ENCODE measurements at regions not wholly inside any gene's neighbourhood (a gene's known extent, or its start where the extent isn't known, plus 50 kb on each side); places are given as distances from the start of the nearest gene placed in this dataset.

DNA sequence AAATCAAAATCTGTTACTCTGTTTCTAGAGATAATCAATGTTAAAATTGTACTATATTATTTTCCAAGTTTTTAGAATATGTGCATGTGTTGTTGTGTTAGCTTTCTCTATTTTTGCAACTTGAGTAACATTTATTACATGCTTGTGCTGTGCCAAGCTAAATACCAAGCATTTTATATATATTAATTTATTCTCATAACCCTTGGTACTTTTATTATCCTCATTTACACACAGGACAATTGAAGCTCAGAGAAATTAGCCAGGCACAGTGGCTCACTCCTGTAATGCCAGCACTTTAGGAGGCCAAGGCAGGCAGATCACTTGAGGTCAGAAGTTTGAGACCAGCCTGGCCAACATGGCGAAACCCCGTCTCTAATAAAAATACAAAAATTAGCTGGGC is 254.0 kb upstream of the DMRT1 start (continued):
- no peak for TF ChIP-seq ZNF788 (CRISPR knock-in tag; IDR thresholded peaks at IDR 0.05; ENCODE audit: borderline replicate concordance)
- TF ChIP-seq TEAD2 (CRISPR knock-in tag; IDR thresholded peaks at IDR 0.05): no peak

DNA sequence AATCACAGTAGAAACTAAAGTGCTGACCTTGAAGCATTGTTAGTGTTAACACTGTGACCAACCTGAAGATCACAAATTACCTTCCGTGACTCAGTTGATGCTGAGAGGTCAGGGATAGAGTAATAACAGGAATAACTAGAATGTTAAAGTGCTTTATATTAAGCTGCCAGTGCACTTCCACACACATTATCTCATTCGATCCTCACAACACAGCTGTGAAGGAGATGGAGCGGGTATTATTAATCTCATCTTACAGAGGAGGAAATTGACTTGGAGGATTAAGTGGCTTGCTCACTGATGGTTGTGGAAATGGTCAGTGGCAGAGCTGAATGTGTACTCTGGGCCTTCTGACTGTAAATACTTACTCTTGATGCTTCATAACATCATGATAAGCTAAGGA is 252.5 kb upstream of the DMRT1 start:
- DNase-seq (ENCODE audit: low spot score): no peak
- in situ Hi-C loops (cut with HindIII; ENCODE audit: extremely low pct_ligation_motif_present, low pct_unique_long_range_greater_than_20kb): loop anchor here (25.0 kb wide), 1 partner anchor 398 kb away; the partner anchor contains the start of gene DMRT3

More for the DNA sequence above, 252.5 kb upstream of the DMRT1 start:
- Histone ChIP-seq H3K36me3 (replicated peaks in 1 of 2; ENCODE audit: control insufficient read depth in 1 of 2, insufficient read depth in 2 of 2, low read length in 2 of 2) (no peaks in the 10 kb centered on the region), H3K9me3 (ENCODE audit: low read length) (peaks cover 19% of the 10 kb centered on the region), H3K4me1 (ENCODE audit: insufficient read depth, low read length) (peaks cover 14% of the 10 kb centered on the region), H3K4me2 (ENCODE audit: low read depth, low read length) (no peak overlapping the region), H4K20me1 (ENCODE audit: insufficient read depth, low read length) (no peaks in the 10 kb centered on the region), H3K79me2 (ENCODE audit: insufficient read depth, low read length) (no peaks in the 10 kb centered on the region), H3K27ac (ENCODE audit: extremely low read length, insufficient read depth, low read length) (no peak overlapping the region), H3K27me3 (ENCODE audit: control insufficient read depth in 1 of 2, insufficient read depth in 2 of 2, low read length in 2 of 2) (no peaks in the 10 kb centered on the region), H3K9ac (ENCODE audit: insufficient read depth, low read depth, low read length) (no peak overlapping the region), H3K4me3 (replicated peaks in 1 of 3; ENCODE audit: insufficient read depth in 1 of 3, low read depth in 2 of 3, low read length in 3 of 3) (no peak overlapping the region), H2AFZ (ENCODE audit: low read length) (no peak overlapping the region)
- POLR2A ChIA-PET: no interaction called here
- CTCF ChIA-PET (ENCODE audit: low intra/inter-chr PET ratio, low total read pairs): no interaction called here
- WGBS (ENCODE audit: low lambda C conversion rate): 73% methylated on average over 3 of the region's 3 CpGs
- ATAC-seq (no peak), FAIRE-seq (no peak)
- TF ChIP-seq ZNF652 (CRISPR knock-in tag; IDR thresholded peaks at IDR 0.05; ENCODE audit: borderline replicate concordance, low read depth) (no peak), ZNF7 (CRISPR knock-in tag; IDR thresholded peaks at IDR 0.05) (no peak), TMF1 (CRISPR knock-in tag; IDR thresholded peaks at IDR 0.05; ENCODE audit: low read depth) (no peak), CEBPG (CRISPR knock-in tag; IDR thresholded peaks at IDR 0.05) (no peak), ZNF264 (CRISPR knock-in tag; IDR thresholded peaks at IDR 0.05) (no peak), SALL2 (CRISPR knock-in tag; IDR thresholded peaks at IDR 0.05) (no peak), NR2F1 (CRISPR knock-in tag; IDR thresholded peaks at IDR 0.05) (no peak)
- TF ChIP-seq, protein P1, sequence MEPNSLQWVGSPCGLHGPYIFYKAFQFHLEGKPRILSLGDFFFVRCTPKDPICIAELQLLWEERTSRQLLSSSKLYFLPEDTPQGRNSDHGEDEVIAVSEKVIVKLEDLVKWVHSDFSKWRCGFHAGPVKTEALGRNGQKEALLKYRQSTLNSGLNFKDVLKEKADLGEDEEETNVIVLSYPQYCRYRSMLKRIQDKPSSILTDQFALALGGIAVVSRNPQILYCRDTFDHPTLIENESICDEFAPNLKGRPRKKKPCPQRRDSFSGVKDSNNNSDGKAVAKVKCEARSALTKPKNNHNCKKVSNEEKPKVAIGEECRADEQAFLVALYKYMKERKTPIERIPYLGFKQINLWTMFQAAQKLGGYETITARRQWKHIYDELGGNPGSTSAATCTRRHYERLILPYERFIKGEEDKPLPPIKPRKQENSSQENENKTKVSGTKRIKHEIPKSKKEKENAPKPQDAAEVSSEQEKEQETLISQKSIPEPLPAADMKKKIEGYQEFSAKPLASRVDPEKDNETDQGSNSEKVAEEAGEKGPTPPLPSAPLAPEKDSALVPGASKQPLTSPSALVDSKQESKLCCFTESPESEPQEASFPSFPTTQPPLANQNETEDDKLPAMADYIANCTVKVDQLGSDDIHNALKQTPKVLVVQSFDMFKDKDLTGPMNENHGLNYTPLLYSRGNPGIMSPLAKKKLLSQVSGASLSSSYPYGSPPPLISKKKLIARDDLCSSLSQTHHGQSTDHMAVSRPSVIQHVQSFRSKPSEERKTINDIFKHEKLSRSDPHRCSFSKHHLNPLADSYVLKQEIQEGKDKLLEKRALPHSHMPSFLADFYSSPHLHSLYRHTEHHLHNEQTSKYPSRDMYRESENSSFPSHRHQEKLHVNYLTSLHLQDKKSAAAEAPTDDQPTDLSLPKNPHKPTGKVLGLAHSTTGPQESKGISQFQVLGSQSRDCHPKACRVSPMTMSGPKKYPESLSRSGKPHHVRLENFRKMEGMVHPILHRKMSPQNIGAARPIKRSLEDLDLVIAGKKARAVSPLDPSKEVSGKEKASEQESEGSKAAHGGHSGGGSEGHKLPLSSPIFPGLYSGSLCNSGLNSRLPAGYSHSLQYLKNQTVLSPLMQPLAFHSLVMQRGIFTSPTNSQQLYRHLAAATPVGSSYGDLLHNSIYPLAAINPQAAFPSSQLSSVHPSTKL (CRISPR knock-in tag; IDR thresholded peaks at IDR 0.05): no peak
- TF ChIP-seq, protein P2, sequence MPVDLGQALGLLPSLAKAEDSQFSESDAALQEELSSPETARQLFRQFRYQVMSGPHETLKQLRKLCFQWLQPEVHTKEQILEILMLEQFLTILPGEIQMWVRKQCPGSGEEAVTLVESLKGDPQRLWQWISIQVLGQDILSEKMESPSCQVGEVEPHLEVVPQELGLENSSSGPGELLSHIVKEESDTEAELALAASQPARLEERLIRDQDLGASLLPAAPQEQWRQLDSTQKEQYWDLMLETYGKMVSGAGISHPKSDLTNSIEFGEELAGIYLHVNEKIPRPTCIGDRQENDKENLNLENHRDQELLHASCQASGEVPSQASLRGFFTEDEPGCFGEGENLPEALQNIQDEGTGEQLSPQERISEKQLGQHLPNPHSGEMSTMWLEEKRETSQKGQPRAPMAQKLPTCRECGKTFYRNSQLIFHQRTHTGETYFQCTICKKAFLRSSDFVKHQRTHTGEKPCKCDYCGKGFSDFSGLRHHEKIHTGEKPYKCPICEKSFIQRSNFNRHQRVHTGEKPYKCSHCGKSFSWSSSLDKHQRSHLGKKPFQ (CRISPR knock-in tag; IDR thresholded peaks at IDR 0.05; ENCODE audit: insufficient replicate concordance): no peak
- TF ChIP-seq, protein P3, sequence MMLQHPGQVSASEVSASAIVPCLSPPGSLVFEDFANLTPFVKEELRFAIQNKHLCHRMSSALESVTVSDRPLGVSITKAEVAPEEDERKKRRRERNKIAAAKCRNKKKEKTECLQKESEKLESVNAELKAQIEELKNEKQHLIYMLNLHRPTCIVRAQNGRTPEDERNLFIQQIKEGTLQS (CRISPR knock-in tag; IDR thresholded peaks at IDR 0.05): no peak
- TF ChIP-seq, protein P4, sequence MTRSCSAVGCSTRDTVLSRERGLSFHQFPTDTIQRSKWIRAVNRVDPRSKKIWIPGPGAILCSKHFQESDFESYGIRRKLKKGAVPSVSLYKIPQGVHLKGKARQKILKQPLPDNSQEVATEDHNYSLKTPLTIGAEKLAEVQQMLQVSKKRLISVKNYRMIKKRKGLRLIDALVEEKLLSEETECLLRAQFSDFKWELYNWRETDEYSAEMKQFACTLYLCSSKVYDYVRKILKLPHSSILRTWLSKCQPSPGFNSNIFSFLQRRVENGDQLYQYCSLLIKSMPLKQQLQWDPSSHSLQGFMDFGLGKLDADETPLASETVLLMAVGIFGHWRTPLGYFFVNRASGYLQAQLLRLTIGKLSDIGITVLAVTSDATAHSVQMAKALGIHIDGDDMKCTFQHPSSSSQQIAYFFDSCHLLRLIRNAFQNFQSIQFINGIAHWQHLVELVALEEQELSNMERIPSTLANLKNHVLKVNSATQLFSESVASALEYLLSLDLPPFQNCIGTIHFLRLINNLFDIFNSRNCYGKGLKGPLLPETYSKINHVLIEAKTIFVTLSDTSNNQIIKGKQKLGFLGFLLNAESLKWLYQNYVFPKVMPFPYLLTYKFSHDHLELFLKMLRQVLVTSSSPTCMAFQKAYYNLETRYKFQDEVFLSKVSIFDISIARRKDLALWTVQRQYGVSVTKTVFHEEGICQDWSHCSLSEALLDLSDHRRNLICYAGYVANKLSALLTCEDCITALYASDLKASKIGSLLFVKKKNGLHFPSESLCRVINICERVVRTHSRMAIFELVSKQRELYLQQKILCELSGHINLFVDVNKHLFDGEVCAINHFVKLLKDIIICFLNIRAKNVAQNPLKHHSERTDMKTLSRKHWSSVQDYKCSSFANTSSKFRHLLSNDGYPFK (CRISPR knock-in tag; IDR thresholded peaks at IDR 0.05; ENCODE audit: borderline replicate concordance): no peak
- no TSS peak for BruUV-seq (replicated peaks)
- intact Hi-C loops (cut with micrococcal nuclease; ENCODE audit: unreplicated experiment): loop anchor here (10.0 kb wide), 1 partner anchor 416 kb away; no protein-coding TSS in a partner anchor

All from HepG2 (cell line).